OCI-LY3 (cell line): ENCODE measurements at regions not wholly inside any gene's neighbourhood (a gene's known extent, or its start where the extent isn't known, plus 50 kb on each side); places are given as distances from the start of the nearest gene placed in this dataset.

Experiments
- EZH2phosphoT487 ChIP-seq: fragments of 200-600 bp; shearing (Covaris generic); IDR thresholded peaks from 2 replicates; pipeline ENCODE4 v1.6.1; 2018; ENCODE audit warnings: antibody characterized with exemption, mixed run types, low read depth
- TF ChIP-seq, protein P1 (sequence below): fragments of 200-600, 300-600 bp; sonication (generic); IDR thresholded peaks from 2 replicates; pipeline ENCODE4 v1.5.1; 2014; ENCODE audit warnings: antibody characterized with exemption, low read length, low read depth

DNA sequence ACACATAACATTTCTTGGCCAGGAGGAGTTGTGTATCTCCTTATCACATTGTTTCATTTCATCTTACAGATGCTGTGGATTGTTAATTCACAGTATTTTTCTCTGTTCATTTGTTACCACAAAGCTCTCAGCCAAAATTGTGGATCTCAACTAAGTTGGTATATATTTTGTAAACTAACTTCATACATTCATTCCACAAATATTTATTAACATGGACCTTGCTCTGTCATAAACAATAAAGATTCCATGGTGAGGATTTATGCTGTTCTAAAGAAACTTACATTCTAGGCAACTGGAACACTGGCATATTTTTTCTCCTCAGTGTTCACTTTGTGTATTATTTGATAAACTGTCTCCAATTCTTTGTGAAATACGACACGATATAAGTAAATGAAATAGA is 268.8 kb downstream of the CNTN3 start:
- TF ChIP-seq, protein P1, sequence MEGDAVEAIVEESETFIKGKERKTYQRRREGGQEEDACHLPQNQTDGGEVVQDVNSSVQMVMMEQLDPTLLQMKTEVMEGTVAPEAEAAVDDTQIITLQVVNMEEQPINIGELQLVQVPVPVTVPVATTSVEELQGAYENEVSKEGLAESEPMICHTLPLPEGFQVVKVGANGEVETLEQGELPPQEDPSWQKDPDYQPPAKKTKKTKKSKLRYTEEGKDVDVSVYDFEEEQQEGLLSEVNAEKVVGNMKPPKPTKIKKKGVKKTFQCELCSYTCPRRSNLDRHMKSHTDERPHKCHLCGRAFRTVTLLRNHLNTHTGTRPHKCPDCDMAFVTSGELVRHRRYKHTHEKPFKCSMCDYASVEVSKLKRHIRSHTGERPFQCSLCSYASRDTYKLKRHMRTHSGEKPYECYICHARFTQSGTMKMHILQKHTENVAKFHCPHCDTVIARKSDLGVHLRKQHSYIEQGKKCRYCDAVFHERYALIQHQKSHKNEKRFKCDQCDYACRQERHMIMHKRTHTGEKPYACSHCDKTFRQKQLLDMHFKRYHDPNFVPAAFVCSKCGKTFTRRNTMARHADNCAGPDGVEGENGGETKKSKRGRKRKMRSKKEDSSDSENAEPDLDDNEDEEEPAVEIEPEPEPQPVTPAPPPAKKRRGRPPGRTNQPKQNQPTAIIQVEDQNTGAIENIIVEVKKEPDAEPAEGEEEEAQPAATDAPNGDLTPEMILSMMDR, result no peak
- no peak for TF ChIP-seq EZH2phosphoT487
